ENCODE measurements at regions not wholly inside any gene's neighbourhood (a gene's known extent, or its start where the extent isn't known, plus 50 kb on each side); places are given as distances from the start of the nearest gene placed in this dataset.

GRCh38 chr7:41261080-41261479 lies 441.8 kb downstream of the INHBA start:
- TF ChIP-seq, protein P1, sequence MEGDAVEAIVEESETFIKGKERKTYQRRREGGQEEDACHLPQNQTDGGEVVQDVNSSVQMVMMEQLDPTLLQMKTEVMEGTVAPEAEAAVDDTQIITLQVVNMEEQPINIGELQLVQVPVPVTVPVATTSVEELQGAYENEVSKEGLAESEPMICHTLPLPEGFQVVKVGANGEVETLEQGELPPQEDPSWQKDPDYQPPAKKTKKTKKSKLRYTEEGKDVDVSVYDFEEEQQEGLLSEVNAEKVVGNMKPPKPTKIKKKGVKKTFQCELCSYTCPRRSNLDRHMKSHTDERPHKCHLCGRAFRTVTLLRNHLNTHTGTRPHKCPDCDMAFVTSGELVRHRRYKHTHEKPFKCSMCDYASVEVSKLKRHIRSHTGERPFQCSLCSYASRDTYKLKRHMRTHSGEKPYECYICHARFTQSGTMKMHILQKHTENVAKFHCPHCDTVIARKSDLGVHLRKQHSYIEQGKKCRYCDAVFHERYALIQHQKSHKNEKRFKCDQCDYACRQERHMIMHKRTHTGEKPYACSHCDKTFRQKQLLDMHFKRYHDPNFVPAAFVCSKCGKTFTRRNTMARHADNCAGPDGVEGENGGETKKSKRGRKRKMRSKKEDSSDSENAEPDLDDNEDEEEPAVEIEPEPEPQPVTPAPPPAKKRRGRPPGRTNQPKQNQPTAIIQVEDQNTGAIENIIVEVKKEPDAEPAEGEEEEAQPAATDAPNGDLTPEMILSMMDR (IDR thresholded peaks at IDR 0.05), result no peak
- Mint-ChIP-seq H3K4me3 (no peak overlapping the region), H3K36me3 (no peaks in the 10 kb centered on the region), H3K27me3 (ENCODE audit: low read depth in 3 of 3) (no peaks in the 10 kb centered on the region), H3K9me3 (peaks cover 0 to 5% (median 2%) of the 10 kb centered on the region in 7 donors), H3K27ac (no peak overlapping the region), H3K4me1 (no peaks in the 10 kb centered on the region)
- Histone ChIP-seq H3K9ac (ENCODE audit: insufficient read depth, low read length, poor library complexity, severe bottlenecking) (no peak overlapping the region), H4K20me1 (ENCODE audit: insufficient read depth, low read length) (no peaks in the 10 kb centered on the region), H3K27me3 (ENCODE audit: control insufficient read depth in 2 of 2, insufficient read depth in 2 of 2, low read length in 2 of 2) (no peaks in the 10 kb centered on the region), H3K9me3 (replicated peaks in 1 of 2; ENCODE audit: control insufficient read depth in 1 of 2, insufficient read depth in 1 of 2, low read length in 2 of 2) (no peaks in the 10 kb centered on the region), H2AFZ (ENCODE audit: insufficient read depth, low read depth, low read length, poor library complexity, severe bottlenecking) (no peak overlapping the region), H3K4me1 (ENCODE audit: control insufficient read depth in 1 of 2, insufficient read depth in 2 of 2, low read length in 2 of 2) (no peaks in the 10 kb centered on the region), H3K36me3 (replicated peaks in 1 of 2; ENCODE audit: control insufficient read depth in 1 of 2, insufficient read depth in 2 of 2, low read length in 2 of 2) (no peaks in the 10 kb centered on the region), H3K27ac (ENCODE audit: low read depth in 1 of 2, low read length in 2 of 2) (no peak overlapping the region), H3K4me3 (replicated peaks in 1 of 3; ENCODE audit: low read depth in 2 of 3, low read length in 3 of 3) (no peak overlapping the region), H3K79me2 (ENCODE audit: insufficient read depth, low read length) (no peaks in the 10 kb centered on the region), H3K4me2 (replicated peaks; ENCODE audit: extremely low read depth, low read length, poor library complexity, severe bottlenecking) (no peak overlapping the region)
- intact Hi-C loops (cut with micrococcal nuclease), result no loop called here
- WGBS (ENCODE audit: insufficient coverage), result 84% methylated on average over 3 of the region's 4 CpGs
- no peak for DNase-seq

- WGBS (ENCODE audit: insufficient coverage), result 0% methylated on average over 2 of the region's 4 CpGs
- TF ChIP-seq, protein P1 (IDR thresholded peaks at IDR 0.05), result no peak
- Mint-ChIP-seq H3K36me3 (no peaks in the 10 kb centered on the region), H3K9me3 (peaks cover 0 to 5% (median 3%) of the 10 kb centered on the region in 7 donors), H3K4me3 (no peak overlapping the region), H3K27ac (no peak overlapping the region), H3K4me1 (no peaks in the 10 kb centered on the region), H3K27me3 (ENCODE audit: low read depth in 3 of 3) (no peaks in the 10 kb centered on the region)
- H4K20me1 ChIP-seq (ENCODE audit: insufficient read depth, low read length), result no peaks in the 10 kb centered on the region
- H3K4me1 ChIP-seq (ENCODE audit: control insufficient read depth in 1 of 2, insufficient read depth in 2 of 2, low read length in 2 of 2), result no peaks in the 10 kb centered on the region
- H3K4me2 ChIP-seq (replicated peaks; ENCODE audit: extremely low read depth, low read length, poor library complexity, severe bottlenecking), result no peak overlapping the region
- H3K9ac ChIP-seq (ENCODE audit: insufficient read depth, low read length, poor library complexity, severe bottlenecking), result no peak overlapping the region
- no peaks in the 10 kb centered on the region for H3K79me2 ChIP-seq (ENCODE audit: insufficient read depth, low read length)
- H3K27me3 ChIP-seq (ENCODE audit: control insufficient read depth in 2 of 2, insufficient read depth in 2 of 2, low read length in 2 of 2), result no peaks in the 10 kb centered on the region
- no peaks in the 10 kb centered on the region for H3K9me3 ChIP-seq (replicated peaks in 1 of 2; ENCODE audit: control insufficient read depth in 1 of 2, insufficient read depth in 1 of 2, low read length in 2 of 2)
- DNase-seq, result no peak
- no peak overlapping the region for H3K4me3 ChIP-seq (replicated peaks in 1 of 3; ENCODE audit: low read depth in 2 of 3, low read length in 3 of 3)
- H3K36me3 ChIP-seq (replicated peaks in 1 of 2; ENCODE audit: control insufficient read depth in 1 of 2, insufficient read depth in 2 of 2, low read length in 2 of 2), result no peaks in the 10 kb centered on the region
- H2AFZ ChIP-seq (ENCODE audit: insufficient read depth, low read depth, low read length, poor library complexity, severe bottlenecking), result no peak overlapping the region
- H3K27ac ChIP-seq (ENCODE audit: low read depth in 1 of 2, low read length in 2 of 2), result no peak overlapping the region
- intact Hi-C loops (cut with micrococcal nuclease), result no loop called here
These were observed 445.2 kb downstream of the INHBA start for GRCh38 chr7:41257660-41258059.

Measured in CD14-positive monocyte (primary cell).